RPMI7951 (cell line): ENCODE measurements at regions not wholly inside any gene's neighbourhood (a gene's known extent, or its start where the extent isn't known, plus 50 kb on each side); places are given as distances from the start of the nearest gene placed in this dataset.
A peak's percentile ranks its signal among the peaks of the same experiment; 100 is the strongest.

ENCODE experiments used
- DNase-seq: peaks from one replicate; pipeline ENCODE4 v3.0.0-alpha.2; 2012; ENCODE audit warnings: low read depth

DNA sequence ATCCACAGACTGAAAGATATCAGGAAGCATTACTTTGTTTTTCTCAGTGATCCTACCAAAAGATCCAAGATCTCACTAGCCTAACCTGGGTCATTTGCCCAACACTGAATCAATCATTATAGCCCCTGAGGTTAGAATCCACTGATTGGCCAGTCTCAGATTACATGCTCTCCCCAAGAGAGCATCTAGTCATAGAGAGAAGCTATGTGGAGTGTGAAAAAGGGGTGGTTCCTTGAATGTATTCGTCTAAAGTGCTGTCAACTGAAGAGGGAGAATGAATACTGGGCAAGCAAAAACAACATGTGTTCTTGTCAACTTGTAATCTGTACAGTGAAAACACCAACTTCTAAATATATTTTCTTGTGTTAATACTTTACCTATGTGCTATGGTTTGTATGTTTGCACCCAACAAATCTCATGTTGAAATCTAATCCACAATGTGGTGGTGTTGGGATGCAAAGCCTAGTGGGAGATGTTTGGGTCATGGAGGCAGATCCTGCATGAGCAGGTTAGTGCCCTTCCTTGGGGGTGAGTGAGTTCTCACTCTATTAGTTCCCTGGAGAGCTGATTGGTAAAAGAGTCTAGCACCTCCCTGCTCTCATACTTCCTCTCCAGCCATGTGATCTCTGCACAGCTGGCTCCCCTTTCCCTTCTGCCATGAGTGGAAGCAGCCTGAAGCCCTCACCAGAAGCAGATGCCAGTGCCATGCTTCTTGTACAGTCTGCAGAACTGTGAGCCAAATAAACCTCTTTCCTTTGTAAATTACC lies 60.3 kb upstream of the PJA2 start:
- DNase-seq, result peak; percentile 2

DNA sequence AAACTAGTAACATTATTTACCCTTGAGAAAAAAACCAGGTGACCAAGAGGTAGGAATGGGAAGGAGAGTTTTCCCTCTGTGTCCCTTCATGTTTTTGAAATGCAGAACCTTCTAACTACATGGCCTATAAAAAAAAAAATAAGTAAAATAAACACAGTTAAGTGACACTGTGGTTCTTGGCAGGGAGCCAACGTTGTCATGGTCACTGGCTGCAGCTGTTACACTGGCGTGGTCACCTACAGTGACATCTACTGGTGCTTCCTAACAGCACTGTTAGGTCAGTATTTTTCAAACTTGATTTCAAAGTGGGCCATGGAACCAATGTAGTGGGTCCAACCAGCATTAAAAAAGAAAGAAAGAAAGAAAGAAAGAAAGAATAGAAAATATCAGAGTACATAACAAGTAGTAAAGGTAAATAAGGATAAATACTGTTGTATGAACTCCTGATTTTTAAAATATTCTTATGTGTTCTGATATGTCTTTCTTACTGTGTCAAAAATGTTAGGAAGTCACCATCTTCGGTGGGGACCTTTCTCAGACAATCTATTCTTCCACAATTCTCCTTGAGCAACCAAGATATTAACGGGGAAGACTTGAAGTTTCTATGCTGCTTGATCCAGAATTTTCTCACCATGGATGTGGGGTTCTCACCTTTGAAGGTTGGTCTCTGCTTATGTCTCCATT lies 59.1 kb upstream of the PJA2 start:
- peak; percentile 88 for DNase-seq

DNA sequence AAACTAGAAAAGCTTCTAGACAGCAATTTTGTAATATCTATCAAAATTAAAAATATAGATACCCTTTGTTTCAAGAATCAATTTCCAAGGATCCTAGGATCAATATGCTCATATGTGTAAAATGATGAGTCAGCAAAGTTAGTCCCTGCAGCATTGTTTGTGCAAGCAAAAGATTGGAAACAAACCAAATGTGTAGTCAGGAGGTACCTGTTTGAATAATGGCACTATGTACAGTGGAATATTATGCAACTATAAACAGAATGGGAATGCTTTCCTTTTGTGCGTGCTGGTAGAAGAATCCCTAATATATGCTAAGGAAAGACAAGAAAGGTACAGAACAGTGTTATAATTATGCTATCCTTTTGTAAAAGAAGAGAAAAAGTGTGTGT lies 58.5 kb upstream of the PJA2 start:
- DNase-seq, result no peak

DNA sequence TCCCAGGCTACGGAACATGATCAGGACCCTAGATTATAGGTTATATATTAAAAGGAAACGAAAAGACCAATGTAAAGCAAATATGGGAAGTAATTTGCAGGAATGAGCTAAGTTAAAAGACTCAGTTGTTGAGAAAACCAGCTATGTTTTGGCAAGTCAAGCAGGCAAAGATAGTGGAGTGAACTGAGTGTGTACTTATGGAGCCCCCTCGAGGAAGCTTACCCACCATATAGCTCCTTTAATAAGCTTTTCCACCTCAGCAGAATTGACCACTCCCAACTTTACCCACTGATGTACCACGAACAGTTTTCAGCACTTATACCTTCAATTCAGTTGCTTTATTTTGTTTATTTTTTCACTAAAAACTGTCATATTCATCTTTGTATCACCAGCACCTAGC lies 57.3 kb upstream of the PJA2 start:
- DNase-seq, result no peak
